ENCODE measurements at regions not wholly inside any gene's neighbourhood (a gene's known extent, or its start where the extent isn't known, plus 50 kb on each side); places are given as distances from the start of the nearest gene placed in this dataset.

- no peak for DNase-seq (ENCODE audit: low spot score)
Observed at GRCh38 chr16:51592535-51593300, 441.6 kb upstream of the SALL1 start.

GRCh38 chr16:51592001-51592501 is 441.0 kb upstream of the SALL1 start:
- no peak for DNase-seq (ENCODE audit: low spot score)

GRCh38 chr16:51591480-51591879 is 440.4 kb upstream of the SALL1 start:
- DNase-seq (ENCODE audit: low spot score) = no peak

GRCh38 chr16:51579652-51580360 is 428.7 kb upstream of the SALL1 start:
- no peak for DNase-seq (ENCODE audit: low spot score)

GRCh38 chr16:51577621-51578303 is 426.7 kb upstream of the SALL1 start:
- no peak for DNase-seq (ENCODE audit: low spot score)

GRCh38 chr16:51576498-51577195 is 425.6 kb upstream of the SALL1 start:
- no peak for DNase-seq (ENCODE audit: low spot score)

- no peak for DNase-seq (ENCODE audit: low spot score)
Observed at GRCh38 chr16:51573191-51573590, 422.1 kb upstream of the SALL1 start.

- no peak for DNase-seq (ENCODE audit: low spot score)
Observed at GRCh38 chr16:51569203-51569931, 418.3 kb upstream of the SALL1 start.

GRCh38 chr16:51567911-51568310 is 416.8 kb upstream of the SALL1 start:
- no peak for DNase-seq (ENCODE audit: low spot score)

- no peak for DNase-seq (ENCODE audit: low spot score)
Observed at GRCh38 chr16:51565184-51565583, 414.1 kb upstream of the SALL1 start.

GRCh38 chr16:51562891-51563290 is 411.8 kb upstream of the SALL1 start:
- no peak for DNase-seq (ENCODE audit: low spot score)

- DNase-seq (ENCODE audit: low spot score) = no peak
Observed at GRCh38 chr16:51559901-51560300, 408.8 kb upstream of the SALL1 start.

- no peak for DNase-seq (ENCODE audit: low spot score)
Observed at GRCh38 chr16:51557670-51558069, 406.6 kb upstream of the SALL1 start.

GRCh38 chr16:51556694-51557340 is 405.7 kb upstream of the SALL1 start:
- DNase-seq (ENCODE audit: low spot score) = no peak

- DNase-seq (ENCODE audit: low spot score) = no peak
Observed at GRCh38 chr16:51553910-51554309, 402.8 kb upstream of the SALL1 start.

- no peak for DNase-seq (ENCODE audit: low spot score)
Observed at GRCh38 chr16:51553314-51553713, 402.2 kb upstream of the SALL1 start.

GRCh38 chr16:51550800-51551347 is 399.8 kb upstream of the SALL1 start:
- no peak for DNase-seq (ENCODE audit: low spot score)

GRCh38 chr16:51549836-51550235 is 398.8 kb upstream of the SALL1 start:
- DNase-seq (ENCODE audit: low spot score) = no peak

- no peak for DNase-seq (ENCODE audit: low spot score)
Observed at GRCh38 chr16:51545951-51546350, 394.9 kb upstream of the SALL1 start.

- DNase-seq (ENCODE audit: low spot score) = no peak
Observed at GRCh38 chr16:51544851-51545467, 393.9 kb upstream of the SALL1 start.
